GM18909 (cell line): ENCODE measurements at regions not wholly inside any gene's neighbourhood (a gene's known extent, or its start where the extent isn't known, plus 50 kb on each side); places are given as distances from the start of the nearest gene placed in this dataset.

Experiments used
- ATAC-seq: cut with Tn5 transposase; IDR thresholded peaks from one replicate; pipeline ENCODE4 v1.9.1; 2021; ENCODE audit warnings: mild to moderate bottlenecking; ENCODE audit not compliant: unreplicated experiment, poor library complexity

DNA sequence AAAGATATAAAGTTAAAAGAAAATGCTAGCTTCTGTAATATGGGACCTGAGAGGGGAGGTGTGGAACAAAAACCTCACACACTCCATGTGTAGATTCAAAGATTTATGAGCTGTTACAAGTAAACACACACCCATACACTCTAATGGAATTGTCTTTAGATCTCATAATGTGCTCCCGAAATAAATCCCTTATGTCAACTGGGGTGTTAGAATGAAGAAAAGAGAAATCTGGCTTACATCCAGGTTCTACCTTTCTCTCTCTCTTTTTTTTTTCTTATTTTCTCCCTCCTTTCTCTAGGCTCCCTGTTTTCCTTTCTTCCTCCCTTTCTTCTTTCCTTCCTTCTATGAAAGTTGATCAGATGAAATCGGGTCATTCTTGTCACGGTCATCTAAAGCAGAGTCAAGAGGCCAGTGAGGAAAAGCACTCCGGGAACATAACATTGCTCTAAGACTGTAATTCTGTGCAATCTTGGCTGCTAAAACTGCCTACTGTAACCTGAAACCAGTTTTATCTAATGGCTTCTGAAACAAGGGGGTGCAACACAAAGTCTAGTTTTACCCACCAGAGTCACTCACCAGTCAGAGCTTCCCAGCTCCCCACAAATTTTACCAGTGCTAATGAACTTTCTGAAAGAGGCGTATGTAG lies 68.3 kb upstream of the BTBD3 start:
- no peak for ATAC-seq

DNA sequence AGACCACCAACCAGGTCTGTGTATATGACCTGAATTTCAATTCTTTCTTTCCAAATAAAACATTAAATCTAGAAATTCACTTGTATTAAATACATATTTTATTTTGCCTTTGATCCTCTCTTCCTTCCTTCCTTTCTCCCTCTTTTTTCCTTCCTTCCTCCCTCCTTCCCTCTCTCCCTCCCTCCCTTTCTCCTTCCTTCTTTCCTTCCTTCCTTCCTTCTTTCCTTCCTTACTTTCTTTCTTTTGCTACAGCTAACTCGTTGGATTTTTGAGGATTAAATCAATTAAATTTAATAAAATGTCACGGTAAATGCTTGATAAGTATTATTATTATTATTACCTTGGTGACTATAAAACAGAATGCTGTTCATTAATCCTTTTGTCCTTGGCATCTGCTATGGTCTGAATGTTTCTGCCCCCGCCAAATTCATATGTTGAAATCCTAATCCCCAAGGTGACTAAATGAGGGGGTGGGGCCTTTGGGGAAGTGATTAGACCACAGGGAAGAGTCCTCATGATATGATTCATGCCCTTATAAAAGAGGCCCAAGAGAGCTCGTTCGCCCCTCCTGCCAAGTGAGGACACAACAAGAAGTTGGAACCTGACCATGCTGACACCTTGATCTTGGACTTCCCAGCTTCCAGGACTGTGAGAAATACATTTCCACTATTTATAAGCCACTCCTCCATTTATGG lies 67.6 kb upstream of the BTBD3 start:
- no peak for ATAC-seq

DNA sequence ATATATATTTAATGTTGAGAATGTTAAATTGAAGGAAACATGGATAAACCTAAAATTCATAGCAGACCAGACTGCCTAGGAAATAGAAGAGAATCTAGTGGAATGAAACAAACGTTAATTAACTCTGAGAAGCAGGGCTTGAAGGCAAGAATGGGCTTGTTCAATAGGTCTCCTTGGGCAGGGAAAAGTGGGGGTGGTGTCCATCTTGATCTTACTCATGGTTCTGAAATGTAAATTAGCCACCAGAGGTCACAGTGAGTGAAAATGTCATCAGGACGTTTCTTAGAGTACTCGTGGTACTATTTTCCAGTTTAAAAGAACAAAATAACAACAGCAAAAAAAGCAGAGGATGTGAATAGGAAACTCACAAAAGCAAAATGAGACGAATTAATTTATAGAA lies 66.8 kb upstream of the BTBD3 start:
- ATAC-seq: no peak

DNA sequence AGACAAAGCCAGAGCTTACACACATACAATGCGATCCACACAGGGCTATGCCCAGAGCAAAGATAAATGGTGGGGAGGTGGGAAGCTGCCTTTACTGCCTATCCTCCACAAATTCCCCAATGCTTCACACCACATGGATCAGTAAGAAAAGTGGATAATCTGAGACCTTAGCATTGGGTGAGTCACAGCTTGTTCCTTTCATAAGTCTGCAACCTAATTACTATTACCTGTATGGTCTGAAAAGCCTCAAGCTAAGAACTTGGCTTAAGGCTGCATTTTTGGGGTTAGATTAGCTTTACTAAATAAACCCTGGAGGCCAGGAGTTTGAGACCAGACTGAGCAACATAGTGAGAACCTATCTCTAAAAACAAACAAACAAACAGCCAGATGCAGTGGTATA lies 66.0 kb upstream of the BTBD3 start:
- ATAC-seq: no peak

DNA sequence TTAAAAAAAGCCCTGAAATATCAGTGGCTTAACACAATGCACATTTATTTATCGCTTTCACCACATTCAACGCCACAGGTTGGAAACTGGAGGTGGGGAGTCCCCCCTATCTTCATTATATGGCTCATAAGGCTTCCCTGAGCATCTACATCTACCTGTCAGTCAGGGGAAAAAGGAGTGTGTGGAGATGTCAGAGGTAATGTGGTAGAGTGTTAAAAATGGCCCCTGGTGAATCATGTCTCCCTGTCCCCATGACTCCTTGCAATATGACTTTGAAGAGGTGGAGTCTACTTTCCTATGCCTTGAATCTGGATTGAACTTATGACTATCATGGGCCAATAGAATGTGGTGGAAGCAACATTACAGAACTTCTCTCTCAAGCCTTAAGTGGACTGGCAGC lies 65.5 kb upstream of the BTBD3 start:
- no peak for ATAC-seq

DNA sequence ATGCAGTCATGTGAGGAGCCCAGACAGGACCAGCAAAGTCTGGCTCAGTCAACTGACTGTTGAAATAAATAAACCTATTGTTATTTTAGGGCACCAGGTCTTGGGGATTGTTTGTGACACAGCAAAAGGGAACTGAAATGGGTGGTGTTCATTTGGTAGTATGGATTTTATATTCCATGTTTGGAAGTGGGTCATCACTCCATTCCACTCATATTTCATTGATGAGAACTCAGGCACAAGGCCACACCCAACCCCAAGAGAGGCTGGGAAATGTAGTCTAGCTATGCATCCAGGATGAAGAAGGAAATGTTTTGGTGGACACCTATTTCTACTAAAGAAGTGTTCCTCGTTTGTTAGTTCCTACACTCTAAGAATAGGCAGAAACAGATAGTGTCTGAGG lies 64.9 kb upstream of the BTBD3 start:
- no peak for ATAC-seq

DNA sequence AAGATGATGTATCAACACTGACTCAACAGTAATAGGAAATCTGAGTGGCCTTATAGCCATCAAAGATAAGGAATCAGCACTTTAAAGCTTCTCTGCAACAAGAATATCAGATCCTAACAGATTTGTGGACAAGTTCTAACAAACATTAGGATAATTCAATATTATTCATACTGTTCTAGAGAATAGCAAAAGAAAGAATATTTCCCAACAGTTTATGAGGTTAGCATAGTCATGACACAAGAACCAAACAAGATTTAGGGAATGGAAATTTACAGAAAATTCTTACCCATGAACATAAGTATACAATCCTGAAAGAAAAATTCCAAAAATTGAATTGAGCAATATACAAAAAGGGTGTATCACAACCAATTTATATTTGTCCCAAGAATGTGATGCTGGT lies 64.3 kb upstream of the BTBD3 start:
- ATAC-seq: no peak

DNA sequence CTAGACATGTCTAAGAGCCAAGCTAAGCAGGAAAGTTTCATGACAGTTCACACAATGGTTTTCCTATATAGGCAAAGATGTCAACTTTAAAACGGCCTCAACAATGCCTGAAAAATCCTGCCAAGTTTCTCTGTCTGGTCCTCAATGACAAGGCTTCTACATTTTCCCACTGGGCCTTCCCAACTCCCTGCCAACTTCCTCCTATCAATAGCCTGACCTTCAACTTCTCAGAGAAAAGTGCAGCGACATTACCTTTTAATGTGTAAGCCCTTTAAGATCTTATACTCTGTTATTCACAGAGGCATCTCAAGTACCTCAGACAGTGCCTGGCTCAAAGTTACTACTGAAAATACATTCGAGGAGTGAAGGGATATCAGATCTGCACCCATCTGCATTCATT lies 56.2 kb upstream of the BTBD3 start:
- no peak for ATAC-seq

DNA sequence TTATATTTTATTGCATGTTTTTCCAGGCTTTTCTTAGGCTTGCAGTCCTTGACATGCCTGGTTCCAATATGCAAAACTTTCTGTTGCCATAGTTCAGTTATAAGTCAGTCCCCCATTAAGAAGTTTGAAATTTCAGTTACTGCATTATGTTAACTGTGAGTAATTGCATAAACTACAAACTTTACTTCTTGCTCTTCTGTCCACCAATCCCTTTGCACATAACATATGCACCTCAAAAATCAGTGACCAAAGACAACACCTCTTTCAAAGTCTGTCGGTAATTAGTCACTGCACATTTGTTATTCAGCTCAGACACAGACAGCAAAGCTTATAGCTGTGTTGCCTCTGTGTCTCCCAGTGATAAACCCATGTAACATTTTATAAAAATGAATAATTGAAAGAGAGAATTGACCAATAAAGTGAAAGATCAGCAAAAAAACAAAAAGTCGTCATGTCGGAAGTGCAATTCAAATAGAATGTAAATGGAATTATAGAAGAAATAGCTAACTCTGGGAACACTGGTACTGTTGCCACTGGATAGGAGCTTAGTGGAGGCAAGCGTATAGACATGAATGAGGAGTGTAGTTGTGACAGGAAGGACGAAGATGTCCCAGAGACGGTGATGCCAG lies 50.3 kb upstream of the BTBD3 start:
- no peak for ATAC-seq
